ENCODE measurements at regions not wholly inside any gene's neighbourhood (a gene's known extent, or its start where the extent isn't known, plus 50 kb on each side); places are given as distances from the start of the nearest gene placed in this dataset.

DNA sequence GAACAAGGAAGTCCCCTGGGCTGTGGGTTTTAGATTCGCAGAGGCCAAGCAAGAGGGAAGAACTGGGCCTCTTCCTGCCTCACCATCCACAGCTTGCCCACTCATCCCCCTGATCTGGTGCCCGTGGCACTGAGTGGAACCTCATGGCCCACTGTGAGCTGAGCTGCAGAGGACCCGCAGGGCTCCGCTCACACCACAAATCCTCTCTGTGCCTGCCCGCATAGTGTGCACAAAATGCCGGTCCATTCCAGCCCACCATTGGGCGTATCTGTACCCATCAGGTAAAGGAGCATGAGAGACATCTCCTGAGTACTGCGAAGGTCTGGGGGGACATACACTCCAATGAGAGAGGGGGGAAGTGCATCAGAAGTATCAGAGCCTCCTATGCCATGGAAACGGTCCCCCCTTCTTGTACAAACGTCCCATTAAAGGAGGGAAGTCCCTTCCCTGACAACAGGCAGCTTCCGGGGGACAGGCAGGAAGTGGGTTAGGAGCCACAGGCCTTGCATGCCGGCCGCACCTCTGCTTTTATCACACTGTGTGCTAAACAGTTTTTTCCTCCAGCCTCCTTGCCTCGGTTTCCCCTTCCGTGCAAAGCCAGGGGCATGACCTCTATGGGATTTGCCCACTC lies 309.4 kb upstream of the DIO3 start:
- Mint-ChIP-seq H3K36me3 (ENCODE audit: low read depth) (no peaks in the 10 kb centered on the region), H3K27ac (no peak overlapping the region), H3K27me3 (peaks cover 15% of the 10 kb centered on the region), H3K4me1 (ENCODE audit: low read depth) (peaks cover 3% of the 10 kb centered on the region), H3K9me3 (no peaks in the 10 kb centered on the region), H3K4me3 (no peak overlapping the region)
- DNase-seq (no peak), ATAC-seq (no peak)
- TF ChIP-seq, protein P1, sequence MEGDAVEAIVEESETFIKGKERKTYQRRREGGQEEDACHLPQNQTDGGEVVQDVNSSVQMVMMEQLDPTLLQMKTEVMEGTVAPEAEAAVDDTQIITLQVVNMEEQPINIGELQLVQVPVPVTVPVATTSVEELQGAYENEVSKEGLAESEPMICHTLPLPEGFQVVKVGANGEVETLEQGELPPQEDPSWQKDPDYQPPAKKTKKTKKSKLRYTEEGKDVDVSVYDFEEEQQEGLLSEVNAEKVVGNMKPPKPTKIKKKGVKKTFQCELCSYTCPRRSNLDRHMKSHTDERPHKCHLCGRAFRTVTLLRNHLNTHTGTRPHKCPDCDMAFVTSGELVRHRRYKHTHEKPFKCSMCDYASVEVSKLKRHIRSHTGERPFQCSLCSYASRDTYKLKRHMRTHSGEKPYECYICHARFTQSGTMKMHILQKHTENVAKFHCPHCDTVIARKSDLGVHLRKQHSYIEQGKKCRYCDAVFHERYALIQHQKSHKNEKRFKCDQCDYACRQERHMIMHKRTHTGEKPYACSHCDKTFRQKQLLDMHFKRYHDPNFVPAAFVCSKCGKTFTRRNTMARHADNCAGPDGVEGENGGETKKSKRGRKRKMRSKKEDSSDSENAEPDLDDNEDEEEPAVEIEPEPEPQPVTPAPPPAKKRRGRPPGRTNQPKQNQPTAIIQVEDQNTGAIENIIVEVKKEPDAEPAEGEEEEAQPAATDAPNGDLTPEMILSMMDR (IDR thresholded peaks at IDR 0.05) = no peak
- CTCF ChIA-PET = no interaction called here
- intact Hi-C loops (cut with micrococcal nuclease) = no loop called here
- POLR2A ChIA-PET = interaction anchor here (0.5 kb wide), 1 partner anchor 422 kb away, joined by 3 read pairs; no protein-coding TSS in a partner anchor

DNA sequence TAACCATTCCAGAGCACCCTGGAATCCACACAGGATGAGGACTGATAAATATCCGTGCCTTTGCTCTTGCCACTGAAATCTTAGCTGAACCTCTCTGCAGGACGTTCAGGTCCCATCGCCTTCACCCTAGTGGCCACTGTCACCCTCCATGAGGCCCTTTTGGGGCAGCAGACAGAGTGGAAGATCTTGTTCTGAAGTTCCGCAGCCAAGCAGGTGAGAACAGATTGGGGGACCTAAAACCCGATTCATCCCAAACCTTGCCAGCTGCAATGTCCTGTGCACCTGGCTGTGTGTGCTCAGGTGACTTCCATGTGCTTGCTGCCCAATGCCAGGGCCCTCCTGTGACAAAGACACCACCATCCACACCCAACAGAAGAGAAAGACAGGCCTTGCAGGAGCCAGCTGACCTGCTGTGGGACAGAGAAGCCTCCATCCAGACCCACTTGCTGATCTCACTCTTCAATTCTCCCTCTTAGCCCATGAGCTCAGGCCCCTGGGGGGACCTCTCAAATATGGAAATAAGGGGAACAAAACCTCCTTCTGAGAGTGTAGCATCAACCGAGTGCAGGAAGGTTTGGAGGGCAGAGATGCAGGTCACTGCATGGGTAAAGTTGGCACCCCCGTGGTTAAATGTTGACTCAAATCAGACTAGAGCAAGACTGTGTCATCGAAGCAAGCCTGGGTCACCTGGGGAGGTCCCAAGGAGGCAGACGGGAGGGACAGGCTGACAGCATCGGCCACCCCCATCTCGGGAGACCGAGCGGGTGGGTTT lies 308.7 kb upstream of the DIO3 start:
- Mint-ChIP-seq H3K4me3 (no peak overlapping the region), H3K4me1 (ENCODE audit: low read depth) (peaks cover 3% of the 10 kb centered on the region), H3K9me3 (no peaks in the 10 kb centered on the region), H3K27ac (no peak overlapping the region), H3K36me3 (ENCODE audit: low read depth) (no peaks in the 10 kb centered on the region), H3K27me3 (peaks cover 16% of the 10 kb centered on the region)
- CTCF ChIA-PET = no interaction called here
- intact Hi-C loops (cut with micrococcal nuclease) = no loop called here
- POLR2A ChIA-PET = interaction anchor here (0.5 kb wide), 1 partner anchor 421 kb away, joined by 3 read pairs; no protein-coding TSS in a partner anchor
- TF ChIP-seq, protein P1 (IDR thresholded peaks at IDR 0.05) = no peak
- ATAC-seq = no peak
- no peak for DNase-seq

DNA sequence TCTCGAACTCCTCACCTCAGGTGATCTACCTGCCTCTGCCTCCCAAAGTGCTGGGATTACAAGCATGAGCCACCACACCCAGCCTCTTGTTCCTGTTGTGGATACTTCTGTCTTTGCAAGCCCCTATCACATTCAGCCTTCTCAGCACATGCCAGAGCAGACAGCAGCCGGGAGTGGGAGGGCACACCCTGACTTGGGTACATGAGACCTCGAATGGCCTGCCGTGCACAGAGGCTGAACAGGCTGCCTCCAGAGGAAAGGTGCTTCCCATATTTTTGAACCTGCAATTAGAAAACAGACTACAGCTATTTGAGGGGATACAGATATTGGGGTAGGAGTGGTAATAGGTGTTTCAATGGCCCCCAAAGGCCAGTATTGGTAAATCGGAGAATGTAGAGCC lies 307.3 kb upstream of the DIO3 start:
- no peak for ATAC-seq
- no peaks in the 10 kb centered on the region for H3K9me3 Mint-ChIP-seq
- peaks cover 14% of the 10 kb centered on the region for H3K27me3 Mint-ChIP-seq
- H3K4me3 Mint-ChIP-seq = no peak overlapping the region
- intact Hi-C loops (cut with micrococcal nuclease) = no loop called here
- POLR2A ChIA-PET = no interaction called here
- H3K27ac Mint-ChIP-seq = no peak overlapping the region
- H3K36me3 Mint-ChIP-seq (ENCODE audit: low read depth) = no peaks in the 10 kb centered on the region
- CTCF ChIA-PET = no interaction called here
- DNase-seq = no peak
- TF ChIP-seq, protein P1 (IDR thresholded peaks at IDR 0.05) = no peak
- peaks cover 3% of the 10 kb centered on the region for H3K4me1 Mint-ChIP-seq (ENCODE audit: low read depth)

DNA sequence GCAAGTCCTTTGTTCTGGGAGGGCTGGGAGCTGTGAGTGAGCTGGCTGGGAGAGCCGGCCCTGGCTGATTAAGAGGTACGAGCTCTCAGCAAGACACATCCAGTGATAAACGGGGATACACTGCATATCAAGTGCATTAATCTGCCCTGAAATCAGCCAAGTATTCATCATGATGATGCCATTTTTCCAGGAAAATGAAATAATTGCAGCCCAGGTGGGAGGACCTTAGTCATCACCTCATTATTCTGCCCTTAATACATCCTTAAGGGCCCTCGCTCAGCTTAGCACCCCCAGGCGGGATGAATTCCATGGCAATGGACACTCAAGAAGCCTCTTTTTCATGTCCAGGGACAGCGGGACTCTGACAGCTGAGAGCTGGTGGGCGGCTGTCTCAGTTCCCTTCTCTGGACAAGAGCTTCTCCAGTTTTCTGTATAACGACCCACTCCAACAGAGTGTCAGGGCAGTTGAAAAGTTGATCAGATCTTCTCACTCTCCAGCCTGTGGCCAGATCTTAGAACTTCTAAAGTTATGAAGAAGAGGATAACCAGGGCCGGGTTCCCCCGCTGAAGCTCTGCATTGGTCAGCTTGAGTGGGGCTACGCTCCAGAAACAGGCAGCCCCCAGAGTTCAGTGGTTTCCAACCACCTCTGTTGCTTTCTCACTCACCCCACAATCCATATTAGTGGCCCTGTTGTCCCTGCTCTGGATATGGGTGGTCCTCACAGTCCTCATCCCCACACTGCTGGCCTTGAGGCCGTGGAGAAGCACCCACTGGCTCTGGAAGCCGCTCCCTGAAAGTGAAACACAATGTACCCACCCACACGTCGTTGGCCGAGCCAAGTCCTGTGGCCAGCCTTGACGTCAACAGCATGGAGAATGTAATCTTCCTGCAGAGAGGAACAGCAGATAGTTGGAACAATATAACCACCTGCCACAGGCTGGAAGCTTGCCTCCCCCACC lies 306.2 kb upstream of the DIO3 start:
- POLR2A ChIA-PET = interaction anchor here (0.6 kb wide), 1 partner anchor 1669 kb away, joined by 3 read pairs; no protein-coding TSS in a partner anchor
- intact Hi-C loops (cut with micrococcal nuclease) = no loop called here
- Mint-ChIP-seq H3K9me3 (no peaks in the 10 kb centered on the region), H3K36me3 (ENCODE audit: low read depth) (no peaks in the 10 kb centered on the region), H3K27ac (no peak overlapping the region), H3K4me3 (no peak overlapping the region), H3K4me1 (ENCODE audit: low read depth) (peaks cover 3% of the 10 kb centered on the region), H3K27me3 (peaks cover 14% of the 10 kb centered on the region)
- TF ChIP-seq, protein P1 (IDR thresholded peaks at IDR 0.05) = no peak
- no peak for DNase-seq
- CTCF ChIA-PET = no interaction called here
- no peak for ATAC-seq
